Lung (tissue), 11 donors: ENCODE measurements at regions not wholly inside any gene's neighbourhood (a gene's known extent, or its start where the extent isn't known, plus 50 kb on each side); places are given as distances from the start of the nearest gene placed in this dataset.

Experiments used
- ATAC-seq: fragments of 200-7000 bp; cut with Tn5 transposase; one replicate; pipeline ENCODE4 v1.9.1; 2020; ENCODE audit warnings: moderate number of reproducible peaks; ENCODE audit not compliant: insufficient read depth, low FRiP score
- DNase-seq, 3 donors: peaks; one replicate each; pipeline ENCODE4 v3.0.0-alpha.2; 2013 to 2017
- H3K27ac ChIP-seq, 2 donors: one replicate each; pipeline ENCODE4 v1.5.1; 2013; ENCODE audit warnings: mild to moderate bottlenecking in 2 of 2, moderate library complexity in 2 of 2, control low read depth in 1 of 2, inconsistent platforms in 1 of 2, low read depth in 1 of 2, low read length in 1 of 2
- H3K27me3 ChIP-seq, 3 donors: one replicate each; pipeline ENCODE4 v1.5.1; 2013; ENCODE audit warnings: low read length in 2 of 3; ENCODE audit not compliant: control insufficient read depth in 3 of 3, insufficient read depth in 3 of 3
- H3K36me3 ChIP-seq, 4 donors: one replicate each; pipeline ENCODE4 v1.5.1; 2013; ENCODE audit warnings: low read length in 4 of 4, mild to moderate bottlenecking in 1 of 4, moderate library complexity in 1 of 4; ENCODE audit not compliant: control insufficient read depth in 4 of 4, insufficient read depth in 4 of 4
- H3K4me1 ChIP-seq, 5 donors: one replicate each; pipeline ENCODE4 v1.5.1; 2013; ENCODE audit warnings: low read length in 5 of 5, mild to moderate bottlenecking in 2 of 5, moderate library complexity in 1 of 5; ENCODE audit not compliant: control insufficient read depth in 5 of 5, insufficient read depth in 5 of 5
- H3K4me3 ChIP-seq: one replicate; pipeline ENCODE4 v1.5.1; 2013; ENCODE audit warnings: mild to moderate bottlenecking, control low read depth, moderate library complexity
- H3K9ac ChIP-seq, 2 donors: one replicate each; pipeline ENCODE4 v1.5.1; 2013; ENCODE audit warnings: low read length in 2 of 2, control low read depth in 1 of 2; ENCODE audit not compliant: insufficient read depth in 1 of 2
- H3K9me3 ChIP-seq, 4 donors: one replicate each; pipeline ENCODE4 v1.5.1; 2013; ENCODE audit warnings: low read length in 3 of 4, mild to moderate bottlenecking in 1 of 4, moderate library complexity in 1 of 4; ENCODE audit not compliant: control insufficient read depth in 4 of 4, insufficient read depth in 3 of 4
- WGBS, 2 donors: extraction: QIAGEN DNeasy Blood & Tissue Kit; methylation state at CpG; one replicate each; pipeline ENCODE4 v1.1.7; 2013; 5-methylcytosine and 5-hydroxymethylcytosine counted together
- TF ChIP-seq, protein P1 (sequence below): IDR thresholded peaks from 2 replicates; pipeline ENCODE4 v1.5.1; 2012; ENCODE audit warnings: mild to moderate bottlenecking; ENCODE audit errors: control extremely low read depth, extremely low read depth
- donor health status: control.
- donor health status: control.
- donor health status: Bipolar disorder and iron deficiency.
- donor health status: healthy.
- donor health status: DM: yes; HTN: yes; CAD: no.

DNA sequence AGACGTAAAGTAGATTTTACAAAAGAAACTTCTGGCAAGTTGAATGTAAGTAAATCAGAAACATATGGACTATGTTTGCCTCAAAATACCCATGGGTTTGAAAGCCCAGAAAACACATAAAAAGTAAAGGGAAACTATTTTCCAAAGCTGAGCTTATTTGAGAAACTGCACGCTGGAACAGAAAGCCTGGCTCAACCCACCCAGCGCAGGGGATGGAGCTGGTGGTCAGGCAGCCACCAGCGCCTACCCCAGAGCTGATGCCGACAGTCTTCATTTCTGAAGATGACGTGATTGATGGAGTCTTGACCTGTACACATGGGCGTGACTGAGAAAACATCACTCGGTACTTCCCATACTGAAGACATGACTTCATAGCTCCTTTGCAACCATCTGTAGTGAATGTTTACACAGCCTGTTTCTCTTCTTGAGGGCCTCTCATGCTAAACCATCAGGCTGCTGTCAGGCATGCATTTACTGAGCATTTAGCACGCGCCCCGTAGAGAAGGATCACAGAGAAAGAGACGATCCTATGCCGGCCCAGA is 232.6 kb upstream of the AUTS2 start:
- TF ChIP-seq, protein P1, sequence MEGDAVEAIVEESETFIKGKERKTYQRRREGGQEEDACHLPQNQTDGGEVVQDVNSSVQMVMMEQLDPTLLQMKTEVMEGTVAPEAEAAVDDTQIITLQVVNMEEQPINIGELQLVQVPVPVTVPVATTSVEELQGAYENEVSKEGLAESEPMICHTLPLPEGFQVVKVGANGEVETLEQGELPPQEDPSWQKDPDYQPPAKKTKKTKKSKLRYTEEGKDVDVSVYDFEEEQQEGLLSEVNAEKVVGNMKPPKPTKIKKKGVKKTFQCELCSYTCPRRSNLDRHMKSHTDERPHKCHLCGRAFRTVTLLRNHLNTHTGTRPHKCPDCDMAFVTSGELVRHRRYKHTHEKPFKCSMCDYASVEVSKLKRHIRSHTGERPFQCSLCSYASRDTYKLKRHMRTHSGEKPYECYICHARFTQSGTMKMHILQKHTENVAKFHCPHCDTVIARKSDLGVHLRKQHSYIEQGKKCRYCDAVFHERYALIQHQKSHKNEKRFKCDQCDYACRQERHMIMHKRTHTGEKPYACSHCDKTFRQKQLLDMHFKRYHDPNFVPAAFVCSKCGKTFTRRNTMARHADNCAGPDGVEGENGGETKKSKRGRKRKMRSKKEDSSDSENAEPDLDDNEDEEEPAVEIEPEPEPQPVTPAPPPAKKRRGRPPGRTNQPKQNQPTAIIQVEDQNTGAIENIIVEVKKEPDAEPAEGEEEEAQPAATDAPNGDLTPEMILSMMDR = no peak
- H3K9me3 ChIP-seq = no peaks in the 10 kb centered on the region
- WGBS, 2 donors = 60 to 67% methylated on average over 13 of the region's 13 CpGs
- peaks cover 0 to 14% (median 0%) of the 10 kb centered on the region in 5 donors for H3K4me1 ChIP-seq
- H3K27me3 ChIP-seq = no peaks in the 10 kb centered on the region
- no peak overlapping the region for H3K4me3 ChIP-seq
- no peak overlapping the region for H3K27ac ChIP-seq
- ATAC-seq = no peak
- no peaks in the 10 kb centered on the region for H3K36me3 ChIP-seq
- DNase-seq = peak; percentile 23 to 74 (median 60)
- no peak overlapping the region for H3K9ac ChIP-seq

DNA sequence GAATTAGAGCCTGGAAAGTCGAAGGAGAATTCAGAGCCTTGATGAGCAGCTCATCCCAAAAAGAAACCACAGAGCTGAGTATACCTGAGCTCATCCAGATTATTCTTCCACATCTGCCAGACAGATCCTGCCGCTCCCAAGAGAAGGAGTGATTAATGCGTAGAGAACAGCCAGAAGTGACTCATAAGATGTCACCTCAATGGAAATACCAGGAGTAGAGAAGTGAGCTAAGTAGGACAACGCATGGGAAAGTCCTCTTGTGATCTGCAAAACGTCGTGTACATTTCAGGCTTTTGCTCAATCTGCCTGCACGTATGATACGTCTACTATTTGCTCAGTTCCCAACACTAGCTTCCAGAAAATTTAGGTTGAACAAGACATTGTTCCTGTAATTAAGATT is 230.5 kb upstream of the AUTS2 start:
- no peaks in the 10 kb centered on the region for H3K9me3 ChIP-seq
- TF ChIP-seq, protein P1 = no peak
- H3K4me3 ChIP-seq = no peak overlapping the region
- H3K36me3 ChIP-seq = no peaks in the 10 kb centered on the region
- DNase-seq = no peak
- no peak for ATAC-seq
- H3K9ac ChIP-seq = no peak overlapping the region
- no peaks in the 10 kb centered on the region for H3K27me3 ChIP-seq
- no peak overlapping the region for H3K27ac ChIP-seq
- H3K4me1 ChIP-seq = peaks cover 0 to 14% (median 0%) of the 10 kb centered on the region in 5 donors
- whole genome bisulfite sequencing, 2 donors = 79 to 90% methylated on average over 8 of the region's 8 CpGs

DNA sequence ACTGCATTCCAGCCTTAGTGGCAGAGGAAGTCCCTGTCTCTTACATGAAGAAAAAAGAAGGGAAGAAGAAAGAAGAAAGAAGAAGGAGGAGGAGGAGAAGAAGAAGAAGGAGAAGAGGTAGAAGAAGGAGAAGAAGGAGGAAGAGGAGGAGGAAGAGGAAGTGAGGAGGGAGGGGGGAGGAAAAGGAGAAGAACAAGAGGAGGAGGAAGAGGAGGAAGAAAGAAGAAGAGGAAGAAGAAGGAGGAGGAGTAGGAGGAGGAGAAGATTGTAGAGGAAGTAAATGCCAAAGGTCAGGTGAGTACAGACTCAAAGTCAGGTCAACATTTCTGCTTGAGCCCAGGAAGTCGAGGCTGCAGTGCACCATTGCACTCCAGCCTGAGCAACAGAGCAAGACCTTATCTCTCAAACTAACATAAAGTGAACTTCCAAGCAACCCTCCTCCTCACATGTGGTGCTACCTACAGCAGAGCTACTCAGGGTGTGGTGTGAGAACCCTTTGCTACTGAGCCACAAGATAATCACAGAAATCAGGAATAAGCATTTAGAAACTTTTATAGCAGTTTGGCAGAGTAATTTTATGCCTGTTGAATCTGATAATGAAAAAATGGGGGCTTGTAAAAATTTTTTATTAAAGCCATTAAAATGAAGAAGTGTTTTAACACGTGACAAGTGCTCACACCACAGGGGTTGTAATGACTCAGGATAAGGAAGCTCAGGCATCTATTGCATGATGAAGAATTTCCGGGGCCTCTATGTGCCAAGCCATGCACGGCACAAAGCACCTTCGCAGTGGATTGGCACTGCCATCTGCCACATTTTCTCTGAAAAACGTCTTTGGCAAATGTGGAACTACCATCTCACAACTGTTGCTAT is 224.9 kb upstream of the AUTS2 start:
- Histone ChIP-seq H3K27me3 (no peaks in the 10 kb centered on the region), H3K9ac (no peak overlapping the region), H3K36me3 (no peaks in the 10 kb centered on the region), H3K9me3 (no peaks in the 10 kb centered on the region), H3K4me3 (no peak overlapping the region), H3K4me1 (peaks cover 0 to 10% (median 6%) of the 10 kb centered on the region in 5 donors), H3K27ac (no peak overlapping the region)
- DNase-seq (no peak), ATAC-seq (no peak)
- 33 to 51% methylated on average over 6 of the region's 6 CpGs for WGBS, 2 donors
- TF ChIP-seq, protein P1 = no peak
